Small intestine (tissue), 7 donors: ENCODE measurements at regions not wholly inside any gene's neighbourhood (a gene's known extent, or its start where the extent isn't known, plus 50 kb on each side); places are given as distances from the start of the nearest gene placed in this dataset.
"Not testable (repeated sequence)": the region's sequence is repeated elsewhere in the genome, so short reads cannot be mapped to it uniquely, and the experiment has no call there.

Experiments used
- DNase-seq, 2 donors: peaks; one replicate each; pipeline versions ENCODE4 v3.0.0 to v3.0.0-alpha.2; 2013
- FAIRE-seq: peaks from 2 replicates; lab custom pipeline; 2012; peaks lifted over from hg19 to GRCh38; lab: Jason Lieb, UNC
- H3K27ac ChIP-seq, 3 donors: one replicate each; pipeline ENCODE4 v1.5.1; 2013; ENCODE audit warnings: low read length in 2 of 3, mild to moderate bottlenecking in 2 of 3, control low read depth in 1 of 3, inconsistent platforms in 1 of 3, low read depth in 1 of 3, moderate library complexity in 1 of 3
- H3K27me3 ChIP-seq, 3 donors: one replicate each; pipeline ENCODE4 v1.6.1; 2013; ENCODE audit warnings: low read length in 3 of 3, inconsistent platforms in 1 of 3; ENCODE audit not compliant: control insufficient read depth in 3 of 3, insufficient read depth in 3 of 3
- H3K36me3 ChIP-seq, 3 donors: one replicate each; pipeline ENCODE4 v1.6.1; 2013; ENCODE audit warnings: low read length in 3 of 3, inconsistent platforms in 1 of 3, low read depth in 1 of 3, mild to moderate bottlenecking in 1 of 3, moderate library complexity in 1 of 3; ENCODE audit not compliant: control insufficient read depth in 3 of 3, insufficient read depth in 2 of 3
- H3K4me1 ChIP-seq, 3 donors: one replicate each; pipeline ENCODE4 v1.6.1; 2013; ENCODE audit warnings: low read length in 2 of 3, inconsistent platforms in 1 of 3, low read depth in 1 of 3, mild to moderate bottlenecking in 1 of 3, moderate library complexity in 1 of 3; ENCODE audit not compliant: control insufficient read depth in 3 of 3, insufficient read depth in 2 of 3
- H3K4me3 ChIP-seq, 3 donors: one replicate each; pipeline ENCODE4 v1.5.1; 2013; ENCODE audit warnings: low read length in 3 of 3, control low read depth in 1 of 3, inconsistent platforms in 1 of 3, low read depth in 1 of 3, mild to moderate bottlenecking in 1 of 3, moderate library complexity in 1 of 3
- H3K9me3 ChIP-seq, 2 donors: one replicate each; pipeline ENCODE4 v1.6.1; 2013; ENCODE audit warnings: low read depth in 1 of 2, low read length in 1 of 2; ENCODE audit not compliant: control insufficient read depth in 2 of 2, insufficient read depth in 1 of 2
- WGBS, 3 donors: extraction: QIAGEN DNeasy Blood & Tissue Kit; methylation state at CpG; one replicate each; pipeline ENCODE4 v1.1.7; 2013; 5-methylcytosine and 5-hydroxymethylcytosine counted together
- donor health status: healthy with polysubstance abuse.
- donor health status: control.
- donor health status: control.
- donor health status: Bipolar disorder and iron deficiency.
- donor health status: healthy.

DNA sequence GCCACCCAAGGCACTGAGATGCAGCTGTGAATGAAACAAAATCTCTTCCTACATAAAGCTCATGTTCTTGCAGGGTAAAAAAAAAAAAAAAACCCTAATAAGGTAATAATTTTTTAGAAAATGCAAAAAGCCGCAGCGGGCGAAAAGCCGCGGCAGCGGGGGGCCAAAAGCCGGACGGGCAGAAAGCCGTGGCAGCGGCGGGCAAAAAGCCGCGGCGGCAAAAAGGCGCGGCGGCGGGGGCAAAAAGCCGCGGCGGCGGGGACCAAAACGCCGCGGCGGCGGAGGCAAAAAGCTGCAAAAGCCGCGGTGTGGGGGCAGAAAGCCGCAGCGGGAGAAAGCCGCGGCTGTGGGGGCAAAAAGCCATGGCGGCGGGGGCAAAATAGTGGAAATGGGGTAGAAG, 198.9 kb downstream of the ZNF92 start:
- not testable (repeated sequence) for H3K9me3 ChIP-seq, FAIRE-seq, H3K27me3 ChIP-seq, H3K4me1 ChIP-seq, H3K27ac ChIP-seq, H3K4me3 ChIP-seq, H3K36me3 ChIP-seq
- peak in 1 of 2 donors; percentile 1 for DNase-seq
- WGBS, 3 donors: 1 to 5% (median 2%) methylated on average over 20 to 27 of the region's 35 CpGs

DNA sequence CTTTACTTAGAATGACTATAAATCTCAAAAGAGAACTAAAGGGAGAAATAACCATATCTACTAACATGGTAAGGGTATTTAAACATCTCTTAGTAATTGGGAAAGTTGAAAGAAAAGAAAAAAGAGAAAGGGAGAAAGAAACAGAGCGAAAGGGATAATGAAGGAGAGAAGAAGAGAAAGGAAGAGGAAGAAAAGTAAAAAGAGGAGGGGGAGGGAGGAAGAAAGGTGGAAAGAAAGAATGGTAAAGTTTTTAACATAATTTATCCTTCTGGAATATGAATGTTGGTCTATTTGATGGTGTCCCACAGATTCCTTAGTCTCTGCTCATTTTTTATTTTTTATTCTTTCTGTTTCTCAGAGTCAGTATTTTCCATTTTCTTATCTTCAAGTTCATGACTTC, 202.7 kb downstream of the ZNF92 start:
- DNase-seq, H3K9me3 ChIP-seq, H3K27ac ChIP-seq, H3K36me3 ChIP-seq, H3K4me3 ChIP-seq, FAIRE-seq, H3K4me1 ChIP-seq, H3K27me3 ChIP-seq: not testable (repeated sequence)
- 100% methylated on average over 1 of the region's 1 CpG for WGBS, 3 donors

DNA sequence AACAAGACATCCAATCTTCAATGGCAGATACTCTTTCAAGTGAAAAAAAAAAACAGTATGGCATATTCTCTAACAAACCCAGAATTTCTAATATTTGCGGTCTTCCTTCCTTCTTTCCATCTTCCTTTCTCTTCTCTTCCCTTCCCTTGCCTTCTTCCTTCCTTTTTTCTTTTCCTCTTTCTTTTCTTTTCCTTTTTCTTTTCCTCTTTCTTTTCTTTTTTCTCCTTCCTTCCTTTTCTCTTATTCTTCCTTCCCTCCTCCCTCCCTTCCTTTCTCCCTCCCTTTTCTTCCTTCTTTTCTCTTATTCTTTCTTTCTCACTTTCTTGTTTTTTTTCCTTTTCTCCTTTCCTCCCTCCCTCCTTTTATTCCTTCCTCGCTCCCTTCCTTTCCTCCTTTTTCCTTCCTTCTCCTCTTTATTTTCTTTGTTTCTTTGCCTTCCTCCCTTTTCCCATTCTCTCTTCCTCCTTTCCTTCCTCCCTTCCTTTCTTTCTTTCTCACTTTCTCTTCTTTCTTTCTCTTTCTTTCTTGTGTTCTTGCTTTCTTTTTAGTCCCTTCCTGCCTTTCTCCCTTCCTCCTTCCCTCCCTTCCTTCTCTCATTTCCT, 209.0 kb downstream of the ZNF92 start:
- H3K27ac ChIP-seq, H3K36me3 ChIP-seq, H3K4me1 ChIP-seq, H3K4me3 ChIP-seq, DNase-seq, H3K27me3 ChIP-seq, H3K9me3 ChIP-seq, FAIRE-seq: not testable (repeated sequence)
- WGBS, 3 donors: 82 to 86% methylated on average over 2 of the region's 2 CpGs; no CpG with 5 or more reads in 1 of the 3 donors

DNA sequence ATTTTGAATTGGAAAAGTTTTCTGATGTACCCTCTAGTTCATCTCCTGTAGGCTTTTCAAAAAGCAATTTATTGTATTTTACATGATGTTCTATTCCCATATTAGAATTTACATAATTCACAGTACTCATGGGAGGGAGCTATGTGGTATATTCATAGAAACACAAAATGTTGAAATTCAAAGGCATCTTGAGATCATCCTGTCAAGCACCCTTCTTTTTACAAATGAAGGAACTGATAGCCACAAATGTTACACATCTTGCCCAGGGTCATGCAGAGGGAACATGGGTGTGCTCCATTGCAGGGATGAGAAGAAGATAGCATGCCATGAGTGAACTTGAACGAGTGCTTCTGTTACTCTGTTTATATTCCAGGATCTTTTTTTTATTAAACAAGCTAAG, 228.8 kb downstream of the ZNF92 start:
- FAIRE-seq: not testable (repeated sequence)
- WGBS, 3 donors: 41 to 51% (median 43%) methylated on average over 1 of the region's 1 CpG

DNA sequence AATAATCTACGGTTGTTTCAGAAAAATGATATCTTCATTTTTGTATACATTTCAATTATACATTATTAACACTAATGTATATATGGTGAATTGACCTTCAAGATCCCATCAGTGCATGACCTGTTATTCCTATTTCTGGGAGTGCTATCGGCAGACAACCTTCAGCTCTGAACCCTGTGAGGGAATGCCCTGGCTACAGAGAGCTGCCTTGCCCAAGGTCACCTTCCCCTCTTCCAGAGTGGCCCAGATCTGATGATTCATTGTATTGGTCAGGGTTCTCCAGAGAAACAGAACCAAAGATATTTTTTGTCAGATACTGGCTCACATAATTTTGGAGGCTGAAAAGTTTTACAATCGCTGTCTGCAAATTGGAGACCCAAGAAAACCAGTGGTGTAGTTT, 235.5 kb downstream of the ZNF92 start:
- no peaks in the 10 kb centered on the region for H3K9me3 ChIP-seq
- H3K4me1 ChIP-seq: no peaks in the 10 kb centered on the region
- 84 to 92% (median 86%) methylated on average over 3 of the region's 3 CpGs for WGBS, 3 donors
- FAIRE-seq (no peak), DNase-seq (no peak)
- H3K27me3 ChIP-seq: peaks cover 0 to 3% (median 0%) of the 10 kb centered on the region in 3 donors
- H3K36me3 ChIP-seq: no peaks in the 10 kb centered on the region
- no peak overlapping the region for H3K4me3 ChIP-seq
- H3K27ac ChIP-seq: no peak overlapping the region

More for the DNA sequence above, 228.8 kb downstream of the ZNF92 start:
- not testable (repeated sequence) for H3K9me3 ChIP-seq, H3K27ac ChIP-seq, H3K27me3 ChIP-seq, H3K36me3 ChIP-seq, H3K4me1 ChIP-seq, H3K4me3 ChIP-seq, DNase-seq

DNA sequence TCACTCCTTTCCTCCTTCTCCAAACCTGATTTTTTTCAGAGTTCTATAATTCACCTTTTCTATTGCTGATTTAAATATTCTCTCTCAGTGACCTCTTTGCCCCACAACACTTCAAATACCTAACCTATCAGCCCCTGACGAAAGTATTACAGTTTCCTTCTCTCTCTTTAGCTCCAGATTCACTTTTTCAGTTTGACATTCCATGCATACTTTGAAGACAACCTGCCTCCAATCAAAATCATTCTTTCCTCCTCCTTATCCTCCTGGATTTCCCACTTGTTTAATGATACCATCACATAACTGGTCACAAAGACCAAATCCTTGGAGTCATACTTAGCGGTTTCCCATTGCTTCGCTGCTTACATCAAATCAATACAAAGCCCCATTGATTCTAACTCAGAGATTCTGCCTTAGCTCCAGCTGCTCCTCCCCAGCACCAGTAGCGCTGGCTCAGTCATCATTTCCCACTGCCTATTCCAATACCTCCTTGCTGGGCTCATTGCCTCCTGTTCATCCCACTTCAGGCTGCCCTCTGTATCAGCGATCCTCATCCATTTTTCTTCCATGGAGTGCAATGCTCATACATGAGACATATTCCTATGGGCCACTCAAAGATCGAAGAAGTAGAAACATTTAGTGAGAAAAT, 240.1 kb downstream of the ZNF92 start:
- H3K36me3 ChIP-seq, FAIRE-seq, H3K27me3 ChIP-seq, H3K9me3 ChIP-seq, DNase-seq, H3K27ac ChIP-seq, H3K4me1 ChIP-seq, H3K4me3 ChIP-seq: not testable (repeated sequence)
- WGBS, 3 donors: 46 to 54% (median 53%) methylated on average over 6 of the region's 6 CpGs

DNA sequence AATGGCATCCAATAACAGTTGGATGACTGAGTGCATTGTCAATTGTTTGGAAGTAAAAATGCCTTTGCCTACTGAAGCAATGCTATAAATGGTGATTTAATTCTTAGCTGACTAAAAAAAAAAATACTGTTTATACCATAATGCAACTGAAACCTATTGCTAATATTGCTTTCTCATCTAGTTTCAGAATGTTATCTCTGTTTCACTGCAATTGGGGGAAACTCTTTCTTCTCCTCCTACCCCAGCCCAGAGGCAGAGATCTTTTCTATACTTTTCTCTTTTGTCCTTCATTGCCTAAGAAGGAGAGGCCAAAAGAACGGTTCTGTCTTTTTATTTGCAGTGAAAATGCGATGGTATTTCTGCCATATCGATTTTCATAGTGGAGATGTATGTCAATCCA, 242.5 kb downstream of the ZNF92 start:
- FAIRE-seq, H3K4me3 ChIP-seq, H3K27me3 ChIP-seq, H3K36me3 ChIP-seq, DNase-seq, H3K4me1 ChIP-seq, H3K27ac ChIP-seq, H3K9me3 ChIP-seq: not testable (repeated sequence)
- 77 to 85% (median 82%) methylated on average over 3 of the region's 3 CpGs for WGBS, 3 donors

DNA sequence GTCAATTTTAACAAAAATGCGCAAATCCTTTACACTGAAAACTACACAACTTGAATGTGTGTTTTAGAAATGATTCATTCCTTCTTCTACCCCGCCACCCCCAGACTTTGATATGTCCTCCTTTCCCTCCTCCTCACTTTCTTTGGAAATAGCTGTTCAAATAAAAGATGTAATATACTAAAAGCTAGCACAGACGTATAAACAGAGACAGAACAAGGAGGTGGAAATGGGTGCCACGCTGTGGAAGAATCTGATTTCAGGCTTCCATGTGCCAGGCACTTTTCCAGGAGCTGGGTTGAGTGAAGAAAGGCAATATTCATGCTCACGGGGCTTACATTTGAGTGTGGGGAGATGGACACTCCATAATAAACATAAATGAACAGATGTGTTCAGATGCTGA, 246.6 kb downstream of the ZNF92 start:
- 60 to 69% (median 68%) methylated on average over 5 of the region's 5 CpGs for WGBS, 3 donors
- not testable (repeated sequence) for FAIRE-seq, DNase-seq

More for the DNA sequence above, 246.6 kb downstream of the ZNF92 start:
- not testable (repeated sequence) for H3K9me3 ChIP-seq, H3K27ac ChIP-seq, H3K27me3 ChIP-seq, H3K36me3 ChIP-seq, H3K4me1 ChIP-seq, H3K4me3 ChIP-seq
